A673 (cell line): ENCODE measurements at regions not wholly inside any gene's neighbourhood (a gene's known extent, or its start where the extent isn't known, plus 50 kb on each side); places are given as distances from the start of the nearest gene placed in this dataset.

Experiments used
- BruUV-seq: library from RNA; stranded (reverse); fragments of 400-500 nt; replicated peaks from 2 replicates; lab custom pipeline; 2021; lab: Mats Ljungman, UMichigan
- CTCF ChIA-PET: fragments of 300-600 bp; sonication (Branson Sonifier 250); formaldehyde crosslinking; loops from one replicate; lab custom pipeline; 2022; ENCODE audit warnings: antibody characterized with exemption; lab: Charles Lee
- POLR2A ChIA-PET: fragments of 300-600 bp; sonication (Branson Sonifier 250); formaldehyde crosslinking; loops from one replicate; lab custom pipeline; 2022; ENCODE audit warnings: antibody characterized with exemption; ENCODE audit not compliant: low non-redundant PET; lab: Charles Lee
- DNase-seq: peaks from one replicate; pipeline ENCODE4 v3.0.0-alpha.2; 2015; ENCODE audit warnings: low spot score
- H3K27ac ChIP-seq: fragments of 200-600 bp; sonication (generic); 2 replicates; pipeline ENCODE4 v1.5.1; 2016; ENCODE audit warnings: mixed run types, low read depth, mild to moderate bottlenecking, mixed read lengths, antibody characterized with exemption, low read length; ENCODE audit not compliant: poor library complexity, severe bottlenecking
- H3K27me3 ChIP-seq: fragments of 200-600 bp; sonication (generic); replicated peaks from 2 replicates; pipeline ENCODE4 v1.6.1; 2017; ENCODE audit warnings: mixed run types, low read depth, mild to moderate bottlenecking, mixed read lengths, antibody characterized with exemption, low read length; ENCODE audit not compliant: insufficient read depth, poor library complexity
- H3K36me3 ChIP-seq: fragments of 200-600 bp; sonication (generic); 2 replicates; pipeline ENCODE4 v1.6.1; 2016; ENCODE audit warnings: mixed run types, mild to moderate bottlenecking, mixed read lengths, antibody characterized with exemption, low read length; ENCODE audit not compliant: insufficient read depth, poor library complexity, severe bottlenecking
- H3K4me1 ChIP-seq: fragments of 200-600 bp; sonication (generic); 2 replicates; pipeline ENCODE4 v1.6.1; 2017; ENCODE audit warnings: mixed run types, mild to moderate bottlenecking, mixed read lengths, antibody characterized with exemption, low read length; ENCODE audit not compliant: insufficient read depth, poor library complexity, severe bottlenecking
- H3K4me3 ChIP-seq: fragments of 200-600 bp; sonication (generic); 2 replicates; pipeline ENCODE4 v1.5.1; 2016; ENCODE audit warnings: low read depth, mixed run types, mild to moderate bottlenecking, mixed read lengths, low read length; ENCODE audit not compliant: poor library complexity, severe bottlenecking
- H3K9me3 ChIP-seq: fragments of 200-600 bp; sonication (generic); 2 replicates; pipeline ENCODE4 v1.6.1; 2016; ENCODE audit warnings: mixed run types, low read depth, mild to moderate bottlenecking, mixed read lengths, antibody characterized with exemption, low read length; ENCODE audit not compliant: poor library complexity, severe bottlenecking
- EZH2 ChIP-seq: fragments of 200-600 bp; sonication (generic); IDR thresholded peaks from 2 replicates; pipeline ENCODE4 v1.6.1; 2017; ENCODE audit warnings: borderline replicate concordance, low read depth, mild to moderate bottlenecking, mixed read lengths, antibody characterized with exemption, low read length; ENCODE audit not compliant: poor library complexity, severe bottlenecking
- intact Hi-C: fragments of 100-400 bp; cut with micrococcal nuclease; formaldehyde crosslinking; loops from one replicate; pipeline ENCODE4 v1.10.0; 2022; ENCODE audit not compliant: unreplicated experiment
- TF ChIP-seq, protein P1 (sequence below): fragments of 300-800, 200-600 bp; sonication (generic); conservative IDR thresholded peaks from 2 replicates; pipeline ENCODE4 v1.5.1; 2017; ENCODE audit warnings: low read depth, mild to moderate bottlenecking, antibody characterized with exemption, low read length, moderate library complexity, mixed read lengths

DNA sequence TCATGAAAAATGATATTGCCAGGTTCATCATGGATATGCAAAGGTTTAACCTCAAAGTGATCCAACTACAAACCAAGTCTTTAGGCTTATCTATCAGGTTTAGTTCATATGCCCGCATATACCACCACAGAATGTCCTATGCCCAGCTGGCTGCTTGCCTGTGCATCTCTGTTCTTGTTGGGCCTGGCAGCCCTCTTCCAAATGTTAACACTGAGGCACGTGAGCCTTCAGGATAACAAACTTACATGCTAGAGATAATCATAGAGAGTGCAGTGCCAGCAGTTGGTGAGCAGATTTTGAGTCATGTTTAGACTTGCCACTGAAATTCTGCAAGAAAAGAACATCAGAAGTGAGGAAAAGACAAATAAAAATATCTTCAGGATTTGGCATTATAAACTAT, 607.9 kb upstream of the TMPRSS15 start:
- H3K9me3 ChIP-seq = peaks cover 28% of the 10 kb centered on the region
- no peak for DNase-seq
- TF ChIP-seq, protein P1, sequence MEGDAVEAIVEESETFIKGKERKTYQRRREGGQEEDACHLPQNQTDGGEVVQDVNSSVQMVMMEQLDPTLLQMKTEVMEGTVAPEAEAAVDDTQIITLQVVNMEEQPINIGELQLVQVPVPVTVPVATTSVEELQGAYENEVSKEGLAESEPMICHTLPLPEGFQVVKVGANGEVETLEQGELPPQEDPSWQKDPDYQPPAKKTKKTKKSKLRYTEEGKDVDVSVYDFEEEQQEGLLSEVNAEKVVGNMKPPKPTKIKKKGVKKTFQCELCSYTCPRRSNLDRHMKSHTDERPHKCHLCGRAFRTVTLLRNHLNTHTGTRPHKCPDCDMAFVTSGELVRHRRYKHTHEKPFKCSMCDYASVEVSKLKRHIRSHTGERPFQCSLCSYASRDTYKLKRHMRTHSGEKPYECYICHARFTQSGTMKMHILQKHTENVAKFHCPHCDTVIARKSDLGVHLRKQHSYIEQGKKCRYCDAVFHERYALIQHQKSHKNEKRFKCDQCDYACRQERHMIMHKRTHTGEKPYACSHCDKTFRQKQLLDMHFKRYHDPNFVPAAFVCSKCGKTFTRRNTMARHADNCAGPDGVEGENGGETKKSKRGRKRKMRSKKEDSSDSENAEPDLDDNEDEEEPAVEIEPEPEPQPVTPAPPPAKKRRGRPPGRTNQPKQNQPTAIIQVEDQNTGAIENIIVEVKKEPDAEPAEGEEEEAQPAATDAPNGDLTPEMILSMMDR = no peak
- no peak for TF ChIP-seq EZH2
- no peaks in the 10 kb centered on the region for H3K4me1 ChIP-seq
- no peaks in the 10 kb centered on the region for H3K36me3 ChIP-seq
- CTCF ChIA-PET = no interaction called here
- H3K27me3 ChIP-seq = no peaks in the 10 kb centered on the region
- H3K27ac ChIP-seq = no peak overlapping the region
- no peak overlapping the region for H3K4me3 ChIP-seq
- POLR2A ChIA-PET = no interaction called here
- intact Hi-C loops = no loop called here
- no TSS peak for BruUV-seq

DNA sequence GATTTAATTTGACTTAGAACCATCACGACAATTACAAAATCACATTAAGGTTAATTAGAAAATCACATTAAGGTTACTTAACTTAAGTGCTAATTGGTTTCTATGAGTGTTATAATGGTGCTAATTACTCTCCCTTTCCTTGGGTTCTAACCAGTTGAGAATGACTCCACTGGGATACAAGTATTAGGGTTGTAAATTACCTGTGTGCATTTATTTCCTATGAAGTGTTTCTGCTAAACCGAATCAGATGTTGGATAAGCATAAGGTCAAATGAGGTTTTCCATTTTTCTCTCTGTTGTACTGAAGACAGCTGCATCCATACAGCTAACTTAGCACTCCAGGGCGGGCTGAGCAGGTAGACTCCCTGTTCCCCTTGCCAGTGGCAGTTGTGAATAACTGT, 610.3 kb upstream of the TMPRSS15 start:
- TF ChIP-seq EZH2 = no peak
- TF ChIP-seq, protein P1 = no peak
- BruUV-seq = no TSS peak
- CTCF ChIA-PET = no interaction called here

DNA sequence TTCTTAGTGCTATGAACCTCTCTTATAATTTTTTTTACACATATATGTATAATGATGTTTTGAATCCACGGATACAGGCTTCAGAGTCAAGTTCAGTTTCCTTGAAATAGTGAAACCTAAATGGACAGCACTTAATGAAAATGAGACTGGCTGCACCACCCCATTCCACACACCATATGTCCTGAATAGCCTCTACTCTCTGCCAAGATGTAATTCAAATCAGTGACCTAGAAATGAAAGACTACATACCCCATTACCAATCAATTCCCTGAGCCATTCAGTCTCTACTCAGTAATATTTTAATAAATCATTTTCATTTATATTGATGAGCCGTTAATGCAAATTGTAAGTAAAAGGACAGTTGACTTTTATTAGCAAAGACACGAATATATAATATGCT, 614.9 kb upstream of the TMPRSS15 start:
- CTCF ChIA-PET = no interaction called here
- no peaks in the 10 kb centered on the region for H3K36me3 ChIP-seq
- intact Hi-C loops = no loop called here

More for the DNA sequence above, 610.3 kb upstream of the TMPRSS15 start:
- Histone ChIP-seq H3K36me3 (no peaks in the 10 kb centered on the region), H3K4me3 (no peak overlapping the region), H3K4me1 (no peaks in the 10 kb centered on the region), H3K9me3 (peaks cover 12% of the 10 kb centered on the region), H3K27me3 (no peaks in the 10 kb centered on the region), H3K27ac (no peak overlapping the region)
- POLR2A ChIA-PET = no interaction called here
- no peak for DNase-seq
- intact Hi-C loops = no loop called here

More for the DNA sequence above, 614.9 kb upstream of the TMPRSS15 start:
- H3K27me3 ChIP-seq = no peaks in the 10 kb centered on the region
- no peak for DNase-seq
- POLR2A ChIA-PET = no interaction called here
- H3K9me3 ChIP-seq = peaks cover 4% of the 10 kb centered on the region
- H3K4me3 ChIP-seq = no peak overlapping the region
- BruUV-seq = no TSS peak
- H3K27ac ChIP-seq = no peak overlapping the region
- H3K4me1 ChIP-seq = no peaks in the 10 kb centered on the region
- TF ChIP-seq EZH2 = no peak
- TF ChIP-seq, protein P1 = no peak
